ENCODE measurements at regions not wholly inside any gene's neighbourhood (a gene's known extent, or its start where the extent isn't known, plus 50 kb on each side); places are given as distances from the start of the nearest gene placed in this dataset.
"Not testable (repeated sequence)": the region's sequence is repeated elsewhere in the genome, so short reads cannot be mapped to it uniquely, and the experiment has no call there.

DNA sequence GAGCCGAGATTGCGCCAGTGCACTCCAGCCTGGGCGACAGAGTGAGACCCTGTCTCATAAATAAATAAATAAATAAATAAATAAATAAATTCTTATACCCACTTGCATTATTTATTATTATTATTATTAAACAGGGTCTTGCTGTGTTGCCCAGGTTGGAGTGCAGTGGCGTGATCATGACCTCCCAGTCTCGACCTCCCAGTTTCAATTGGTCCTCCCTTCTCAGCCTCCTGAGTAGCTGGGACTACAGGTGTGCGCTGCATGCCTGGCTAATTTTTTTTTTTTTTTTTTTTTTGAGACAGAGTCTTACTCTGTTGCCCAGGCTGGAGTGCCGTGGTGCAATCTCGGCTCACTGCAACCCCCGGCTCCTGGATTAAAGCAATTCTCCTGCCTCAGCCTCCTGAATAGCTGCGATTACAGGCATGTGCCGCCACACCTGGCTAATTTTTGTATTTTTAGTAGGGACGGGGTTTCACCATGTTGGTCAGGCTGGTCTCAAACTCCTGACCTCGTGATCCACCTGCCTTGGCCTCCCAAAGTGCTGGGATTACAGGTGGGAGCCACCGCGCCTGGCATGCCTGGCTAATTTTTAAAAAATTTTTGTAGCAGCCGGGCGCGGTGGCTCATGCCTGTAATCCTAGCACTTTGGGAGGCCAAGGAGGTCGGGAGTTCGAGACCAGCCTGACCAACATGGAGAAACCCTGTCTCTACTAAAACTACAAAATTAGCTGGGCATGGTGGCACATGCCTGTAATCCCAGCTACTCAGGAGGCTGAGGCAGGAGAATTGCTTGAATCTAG, 150.2 kb downstream of the SEC14L1 start:
- DNase-seq = not testable (repeated sequence)

- DNase-seq = no peak
Measured at GRCh38 chr17:77291591-77292386, 151.0 kb downstream of the SEC14L1 start.

- no peak for DNase-seq
Measured at GRCh38 chr17:77294761-77295160, 154.0 kb downstream of the SEC14L1 start.

DNA sequence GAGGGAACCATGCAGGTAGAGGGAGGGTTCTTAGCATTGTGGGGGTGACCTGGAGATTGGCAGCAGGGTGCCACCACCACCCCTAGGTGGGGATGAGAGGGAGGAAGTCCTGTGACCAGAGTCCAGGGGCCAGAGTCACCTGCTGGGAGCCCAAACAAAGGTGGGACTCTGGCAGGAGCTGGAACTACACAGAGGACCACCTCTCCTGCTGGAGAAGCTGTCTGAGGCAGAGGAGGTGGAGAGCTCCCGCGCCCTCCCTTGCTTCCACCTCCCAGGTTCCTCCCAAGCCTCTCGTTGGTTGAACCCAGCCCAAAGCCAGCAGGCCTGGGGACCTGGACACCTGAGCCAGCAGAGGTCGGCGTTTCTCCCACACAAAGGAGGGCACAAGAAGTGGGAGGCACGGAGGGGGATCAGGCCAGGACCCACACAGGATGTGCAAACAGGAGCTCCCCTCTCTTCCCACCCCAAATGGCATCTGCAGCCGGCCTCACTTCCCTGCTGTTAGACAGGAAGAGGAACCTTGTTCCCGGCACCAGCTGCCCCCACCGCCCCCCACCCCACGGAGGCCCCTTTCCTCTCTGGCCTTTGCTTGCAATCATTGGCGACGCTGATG, 154.6 kb downstream of the SEC14L1 start:
- no peak for DNase-seq

- DNase-seq = no peak
Measured at GRCh38 chr17:77296769-77297409, 156.1 kb downstream of the SEC14L1 start.

DNA sequence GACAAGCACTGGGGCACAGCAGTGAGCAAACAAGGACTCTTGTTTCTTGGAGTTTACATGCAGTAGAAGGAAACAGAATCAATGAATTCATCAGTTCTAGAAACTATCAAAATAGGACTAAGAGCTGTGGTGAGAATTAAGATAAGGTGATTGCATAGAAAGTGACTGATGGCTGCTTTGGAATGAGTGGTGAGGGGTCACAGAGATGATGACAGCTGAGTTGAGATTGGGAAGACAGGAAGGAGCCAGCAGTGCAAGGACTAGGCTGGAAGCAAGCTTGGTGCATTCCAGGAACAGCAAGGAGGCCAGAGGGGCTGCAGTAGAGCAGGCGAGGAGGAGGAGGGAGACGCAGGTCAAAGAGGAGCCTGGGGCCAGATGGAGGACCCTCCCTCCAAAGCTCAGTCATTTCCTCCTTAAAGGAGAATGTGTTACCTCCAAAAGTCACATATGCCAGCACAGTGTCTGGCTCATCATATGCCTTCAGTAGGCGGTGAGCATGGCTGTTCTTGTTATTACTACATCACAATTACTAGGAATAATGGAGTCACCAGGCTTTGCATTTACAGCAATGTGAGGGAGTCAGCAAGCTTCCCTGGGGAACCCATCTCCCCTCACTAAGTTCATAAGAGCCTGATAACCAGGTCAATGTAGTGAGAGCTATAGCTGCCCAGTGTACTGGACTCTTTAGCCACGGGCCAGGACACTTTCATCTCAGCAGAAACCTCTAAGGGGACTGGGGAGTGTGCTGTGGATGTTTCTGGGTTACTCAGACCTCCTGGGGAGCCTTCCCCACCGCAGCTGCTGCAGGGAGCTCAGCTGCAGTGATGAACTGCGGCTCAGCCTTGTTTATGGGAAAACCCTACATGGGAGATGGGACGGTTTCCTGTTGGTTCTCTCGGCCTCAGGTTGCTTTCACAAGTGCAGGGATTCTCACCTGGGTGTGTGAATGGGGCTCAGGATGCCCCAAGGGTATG, 157.2 kb downstream of the SEC14L1 start:
- DNase-seq = no peak

GRCh38 chr17:77298811-77299210, 158.0 kb downstream of the SEC14L1 start:
- no peak for DNase-seq

DNA sequence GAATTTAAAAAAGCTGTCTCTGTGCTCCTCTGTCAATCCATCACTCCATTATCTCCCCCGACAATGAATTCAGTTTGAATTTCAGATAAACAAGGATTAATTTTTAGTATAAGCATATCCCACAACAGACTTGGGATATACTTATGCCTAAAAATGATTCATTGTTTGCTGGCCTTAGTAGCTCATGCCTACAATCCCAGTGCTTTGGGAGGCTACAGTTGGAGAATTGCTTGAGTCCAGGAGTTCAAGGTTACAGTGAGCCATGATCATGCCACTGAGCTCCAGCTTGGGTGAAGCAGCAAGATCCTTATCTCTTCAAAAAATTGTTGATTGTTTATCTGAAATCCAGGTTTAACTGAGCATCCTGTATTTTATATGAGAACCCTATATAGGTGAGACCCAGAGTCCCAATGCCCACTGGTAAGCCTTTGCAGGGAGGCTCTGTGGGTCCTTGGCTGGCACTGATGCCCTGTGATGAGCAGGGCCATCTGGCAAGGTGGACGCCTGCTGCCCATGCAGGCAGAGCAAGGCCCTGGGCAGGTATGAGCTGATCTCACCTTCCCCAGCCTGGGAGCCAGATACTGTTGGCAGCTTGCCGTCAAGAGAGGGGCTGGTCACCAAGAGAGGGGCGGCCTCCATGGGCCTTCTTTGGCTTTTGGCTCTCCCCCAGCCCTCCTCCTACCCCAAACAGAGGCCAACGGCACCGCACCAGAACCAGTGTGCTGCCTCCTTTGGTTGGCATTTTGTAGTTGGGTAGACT, 158.7 kb downstream of the SEC14L1 start:
- DNase-seq = no peak

DNA sequence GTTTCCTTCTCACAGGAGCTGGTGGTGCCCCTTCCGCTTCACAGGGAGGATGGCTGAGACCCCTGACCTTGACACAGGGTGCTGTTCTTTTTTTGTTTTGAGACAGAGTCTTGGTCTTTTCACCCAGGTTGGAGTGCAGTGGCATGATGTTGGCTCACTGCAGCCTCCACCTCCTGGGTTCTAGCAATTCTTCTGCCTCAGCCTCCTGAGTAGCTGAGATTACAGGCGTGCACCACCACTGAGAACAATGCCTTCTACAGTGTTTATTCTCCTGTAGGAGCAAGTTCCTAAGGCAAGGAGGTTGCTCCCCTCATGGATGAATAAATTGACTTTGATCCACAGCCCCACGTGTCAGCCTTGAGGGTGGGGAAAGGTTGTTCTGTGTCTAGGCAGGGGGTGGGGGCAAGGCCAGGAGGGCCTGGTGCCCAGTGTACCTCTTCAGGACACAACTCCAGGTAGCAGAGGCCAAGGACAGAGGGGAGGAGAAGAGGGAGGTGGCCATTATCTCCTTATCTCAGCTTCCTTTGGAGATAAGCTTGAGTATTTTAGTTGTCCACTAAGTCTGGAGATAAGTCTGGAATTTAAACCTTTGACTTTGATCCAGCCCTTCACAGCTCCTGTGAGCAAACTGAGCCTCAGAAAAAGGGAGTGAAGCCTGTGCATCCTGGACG, 159.4 kb downstream of the SEC14L1 start:
- DNase-seq = no peak

DNA sequence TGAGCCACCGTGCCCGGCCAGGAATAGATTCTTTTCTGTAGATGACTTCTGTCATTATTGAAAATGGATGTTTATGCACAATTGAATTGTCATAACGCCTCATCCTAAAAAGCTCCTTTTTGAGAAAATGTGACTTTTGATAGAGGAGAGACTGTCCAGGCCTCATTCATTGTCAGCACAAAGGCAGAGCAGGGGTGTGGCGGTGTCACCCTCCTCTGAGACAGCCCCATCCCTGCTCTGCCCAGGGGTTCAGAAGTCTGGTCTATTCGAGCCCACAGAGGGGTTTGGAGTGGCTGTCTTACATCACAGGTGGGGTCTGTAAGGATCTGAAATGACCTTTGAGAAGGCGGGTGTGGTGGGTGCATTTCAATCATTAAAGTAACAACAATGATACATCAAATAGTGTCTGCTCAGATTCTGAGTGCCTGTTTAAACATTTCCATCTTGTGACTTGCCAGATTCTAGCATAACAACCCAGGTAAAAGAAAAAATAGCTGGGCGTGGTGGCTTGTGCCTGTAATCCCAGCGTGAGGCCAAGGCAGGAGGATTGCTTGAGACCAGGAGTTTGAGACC, 161.0 kb downstream of the SEC14L1 start:
- no peak for DNase-seq

DNA sequence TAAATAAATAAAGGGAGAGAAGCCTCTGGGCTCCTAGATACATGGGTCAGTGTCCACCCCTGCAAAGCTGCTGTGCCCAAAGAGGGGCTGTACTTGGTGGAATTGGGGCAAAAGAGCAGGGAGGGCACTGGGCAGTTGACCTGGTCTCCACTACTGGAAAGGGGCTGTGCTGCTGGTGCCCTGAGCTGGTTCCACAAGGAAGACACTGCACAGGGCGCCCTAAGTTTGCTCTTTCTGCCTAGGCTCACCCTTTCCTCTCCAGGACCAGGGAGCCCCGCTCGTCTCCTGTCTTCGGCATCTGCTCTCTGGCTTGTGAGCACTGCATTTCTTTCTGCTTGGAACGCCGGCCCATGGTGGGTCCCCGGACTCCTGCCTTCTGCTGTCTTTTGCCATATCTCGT, 161.9 kb downstream of the SEC14L1 start:
- DNase-seq = no peak

GRCh38 chr17:77303620-77304019, 162.9 kb downstream of the SEC14L1 start:
- DNase-seq = no peak

DNA sequence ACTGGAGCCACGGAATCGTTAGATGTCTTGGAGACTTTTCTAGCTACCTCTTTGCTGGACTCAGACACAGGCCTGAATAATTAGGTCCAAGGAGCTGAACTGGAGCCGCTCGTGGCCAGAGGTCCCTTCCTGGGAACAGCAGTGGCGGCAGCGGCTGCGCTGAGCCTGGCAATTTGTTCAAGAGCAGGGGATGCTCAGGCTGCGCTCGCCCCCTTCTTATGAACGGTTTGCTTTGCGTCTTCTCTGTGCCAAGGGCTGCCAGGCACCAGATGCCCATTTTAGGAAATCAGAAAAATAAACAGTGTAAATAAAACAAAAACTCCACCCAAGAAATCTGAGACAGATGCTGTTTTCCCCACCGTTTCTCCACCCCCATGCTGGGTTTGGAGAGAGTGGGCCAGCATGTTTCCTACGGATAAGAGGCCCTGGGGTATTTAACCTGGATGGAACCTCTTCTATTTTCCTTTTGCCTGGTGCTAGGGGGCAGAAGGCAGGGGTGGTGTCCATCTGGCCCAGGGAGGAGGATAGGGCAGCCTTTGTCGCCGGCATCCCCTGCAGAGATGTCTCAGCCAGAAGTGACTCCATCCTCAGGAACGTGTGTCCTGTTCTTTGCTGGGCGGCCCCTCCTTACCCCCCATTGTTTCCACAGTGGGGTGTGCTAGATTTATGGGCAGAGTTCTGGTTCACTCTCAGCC, 163.4 kb downstream of the SEC14L1 start:
- DNase-seq = peak; percentile 39

- DNase-seq = no peak
Measured at GRCh38 chr17:77304746-77305473, 164.1 kb downstream of the SEC14L1 start.

- no peak for DNase-seq
Measured at GRCh38 chr17:77306048-77306789, 165.4 kb downstream of the SEC14L1 start.

GRCh38 chr17:77306790-77307478, 166.2 kb downstream of the SEC14L1 start:
- DNase-seq = no peak

GRCh38 chr17:77307479-77308198, 166.9 kb downstream of the SEC14L1 start:
- DNase-seq = no peak
